Hepatocyte (in vitro differentiated cells): ENCODE measurements at regions not wholly inside any gene's neighbourhood (a gene's known extent, or its start where the extent isn't known, plus 50 kb on each side); places are given as distances from the start of the nearest gene placed in this dataset.

Source experiments
- EZH2phosphoT487 ChIP-seq: fragments of 200-600 bp; sonication (generic); IDR thresholded peaks from one replicate; pipeline ENCODE4 v1.6.1; 2018; ENCODE audit warnings: antibody characterized with exemption, mild to moderate bottlenecking, low read depth, moderate library complexity; ENCODE audit not compliant: unreplicated experiment, severe bottlenecking
- TF ChIP-seq, protein P1 (sequence below): fragments of 200-600 bp; sonication (generic); IDR thresholded peaks from 2 replicates; pipeline ENCODE4 v1.5.1; 2016; ENCODE audit warnings: antibody characterized with exemption, mild to moderate bottlenecking; ENCODE audit not compliant: poor library complexity

DNA sequence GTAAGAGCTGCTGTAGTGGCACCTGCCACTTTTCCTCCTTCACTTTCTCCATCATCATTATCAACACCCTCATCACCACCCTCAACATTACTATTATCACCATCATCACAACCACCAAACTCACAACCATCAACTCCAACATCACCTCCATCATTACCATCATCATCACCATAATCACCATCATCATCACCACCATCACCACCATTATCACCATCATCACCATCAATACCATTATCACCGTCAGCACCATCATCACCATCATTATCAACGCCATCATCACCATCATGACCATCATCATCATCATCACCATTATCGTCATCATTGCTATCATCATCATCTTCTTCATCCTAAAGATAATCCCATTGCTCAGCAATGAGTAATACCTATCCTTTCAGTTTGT is 255.8 kb downstream of the CYRIA start:
- TF ChIP-seq, protein P1, sequence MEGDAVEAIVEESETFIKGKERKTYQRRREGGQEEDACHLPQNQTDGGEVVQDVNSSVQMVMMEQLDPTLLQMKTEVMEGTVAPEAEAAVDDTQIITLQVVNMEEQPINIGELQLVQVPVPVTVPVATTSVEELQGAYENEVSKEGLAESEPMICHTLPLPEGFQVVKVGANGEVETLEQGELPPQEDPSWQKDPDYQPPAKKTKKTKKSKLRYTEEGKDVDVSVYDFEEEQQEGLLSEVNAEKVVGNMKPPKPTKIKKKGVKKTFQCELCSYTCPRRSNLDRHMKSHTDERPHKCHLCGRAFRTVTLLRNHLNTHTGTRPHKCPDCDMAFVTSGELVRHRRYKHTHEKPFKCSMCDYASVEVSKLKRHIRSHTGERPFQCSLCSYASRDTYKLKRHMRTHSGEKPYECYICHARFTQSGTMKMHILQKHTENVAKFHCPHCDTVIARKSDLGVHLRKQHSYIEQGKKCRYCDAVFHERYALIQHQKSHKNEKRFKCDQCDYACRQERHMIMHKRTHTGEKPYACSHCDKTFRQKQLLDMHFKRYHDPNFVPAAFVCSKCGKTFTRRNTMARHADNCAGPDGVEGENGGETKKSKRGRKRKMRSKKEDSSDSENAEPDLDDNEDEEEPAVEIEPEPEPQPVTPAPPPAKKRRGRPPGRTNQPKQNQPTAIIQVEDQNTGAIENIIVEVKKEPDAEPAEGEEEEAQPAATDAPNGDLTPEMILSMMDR, result no peak
- TF ChIP-seq EZH2phosphoT487, result no peak
